22Rv1 (cell line): ENCODE measurements at regions not wholly inside any gene's neighbourhood (a gene's known extent, or its start where the extent isn't known, plus 50 kb on each side); places are given as distances from the start of the nearest gene placed in this dataset.

ENCODE experiments used
- H3K27ac ChIP-seq: fragments of 450-650 bp; 2 replicates; pipeline ENCODE4 v1.5.1; 2017
- ZFX ChIP-seq: fragments of 450-650 bp; IDR thresholded peaks from 2 replicates; pipeline ENCODE4 v1.6.1; 2017; ENCODE audit warnings: antibody characterized with exemption, borderline replicate concordance
- TF ChIP-seq, protein P1 (sequence below): fragments of 450-650 bp; IDR thresholded peaks from 2 replicates; pipeline ENCODE4 v1.5.1; 2017; ENCODE audit warnings: mild to moderate bottlenecking

DNA sequence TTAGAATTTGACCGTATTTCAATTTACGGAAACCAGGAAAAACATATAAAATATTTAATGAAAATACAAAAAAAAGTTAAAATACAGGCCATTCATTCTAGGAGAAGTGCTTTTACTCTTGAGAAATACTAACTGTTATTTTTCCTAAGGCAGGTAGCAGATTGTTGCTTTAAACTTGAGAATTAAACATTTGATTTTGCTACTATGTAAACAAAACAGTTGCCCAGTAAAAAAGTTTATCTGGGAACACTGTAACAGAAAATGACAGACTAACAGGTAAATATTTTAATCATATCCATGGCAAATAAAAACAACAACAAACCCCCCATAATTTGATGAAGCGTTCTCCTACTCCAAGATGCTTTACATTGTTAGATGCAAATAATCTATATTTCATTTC lies 350.5 kb downstream of the CRPPA start:
- no peak for TF ChIP-seq ZFX
- TF ChIP-seq, protein P1, sequence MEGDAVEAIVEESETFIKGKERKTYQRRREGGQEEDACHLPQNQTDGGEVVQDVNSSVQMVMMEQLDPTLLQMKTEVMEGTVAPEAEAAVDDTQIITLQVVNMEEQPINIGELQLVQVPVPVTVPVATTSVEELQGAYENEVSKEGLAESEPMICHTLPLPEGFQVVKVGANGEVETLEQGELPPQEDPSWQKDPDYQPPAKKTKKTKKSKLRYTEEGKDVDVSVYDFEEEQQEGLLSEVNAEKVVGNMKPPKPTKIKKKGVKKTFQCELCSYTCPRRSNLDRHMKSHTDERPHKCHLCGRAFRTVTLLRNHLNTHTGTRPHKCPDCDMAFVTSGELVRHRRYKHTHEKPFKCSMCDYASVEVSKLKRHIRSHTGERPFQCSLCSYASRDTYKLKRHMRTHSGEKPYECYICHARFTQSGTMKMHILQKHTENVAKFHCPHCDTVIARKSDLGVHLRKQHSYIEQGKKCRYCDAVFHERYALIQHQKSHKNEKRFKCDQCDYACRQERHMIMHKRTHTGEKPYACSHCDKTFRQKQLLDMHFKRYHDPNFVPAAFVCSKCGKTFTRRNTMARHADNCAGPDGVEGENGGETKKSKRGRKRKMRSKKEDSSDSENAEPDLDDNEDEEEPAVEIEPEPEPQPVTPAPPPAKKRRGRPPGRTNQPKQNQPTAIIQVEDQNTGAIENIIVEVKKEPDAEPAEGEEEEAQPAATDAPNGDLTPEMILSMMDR, result no peak

GRCh38 chr7:16069998-16070397 lies 351.3 kb downstream of the CRPPA start:
- H3K27ac ChIP-seq, result no peak overlapping the region
- no peak for TF ChIP-seq ZFX
- TF ChIP-seq, protein P1, result no peak

More for the DNA sequence above, 350.5 kb downstream of the CRPPA start:
- no peak overlapping the region for H3K27ac ChIP-seq

- no peak overlapping the region for H3K27ac ChIP-seq
- TF ChIP-seq ZFX, result no peak
- TF ChIP-seq, protein P1, result no peak
These were observed 353.2 kb downstream of the CRPPA start for GRCh38 chr7:16068183-16068582.

GRCh38 chr7:16067711-16068110 lies 353.6 kb downstream of the CRPPA start:
- TF ChIP-seq ZFX, result no peak
- TF ChIP-seq, protein P1, result no peak
- no peak overlapping the region for H3K27ac ChIP-seq

GRCh38 chr7:16066805-16067459 lies 354.4 kb downstream of the CRPPA start:
- TF ChIP-seq ZFX, result no peak
- TF ChIP-seq, protein P1, result no peak
- H3K27ac ChIP-seq, result no peak overlapping the region

DNA sequence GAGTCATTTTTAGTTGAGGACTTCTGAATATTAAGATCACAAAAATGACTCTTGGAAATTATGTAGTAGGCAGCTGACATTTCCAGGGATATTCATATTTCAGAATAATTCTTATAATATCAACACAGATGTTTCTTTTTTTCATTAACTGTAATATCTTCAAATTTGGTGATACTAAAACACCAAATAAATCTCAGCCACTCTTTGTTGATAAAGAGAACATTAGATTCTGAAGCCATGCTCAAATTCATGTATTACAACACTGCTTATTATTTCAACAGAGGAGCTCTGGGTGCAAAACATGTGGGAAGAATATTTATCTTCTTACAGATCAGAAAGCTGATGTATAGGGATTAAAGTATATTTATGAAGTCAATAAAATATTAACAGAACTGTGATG lies 355.4 kb downstream of the CRPPA start:
- TF ChIP-seq, protein P1, result no peak
- TF ChIP-seq ZFX, result no peak
- no peak overlapping the region for H3K27ac ChIP-seq

GRCh38 chr7:16063716-16064675 lies 357.3 kb downstream of the CRPPA start:
- H3K27ac ChIP-seq, result no peak overlapping the region
- TF ChIP-seq, protein P1, result no peak
- TF ChIP-seq ZFX, result no peak
